ENCODE measurements at regions not wholly inside any gene's neighbourhood (a gene's known extent, or its start where the extent isn't known, plus 50 kb on each side); places are given as distances from the start of the nearest gene placed in this dataset.

DNA sequence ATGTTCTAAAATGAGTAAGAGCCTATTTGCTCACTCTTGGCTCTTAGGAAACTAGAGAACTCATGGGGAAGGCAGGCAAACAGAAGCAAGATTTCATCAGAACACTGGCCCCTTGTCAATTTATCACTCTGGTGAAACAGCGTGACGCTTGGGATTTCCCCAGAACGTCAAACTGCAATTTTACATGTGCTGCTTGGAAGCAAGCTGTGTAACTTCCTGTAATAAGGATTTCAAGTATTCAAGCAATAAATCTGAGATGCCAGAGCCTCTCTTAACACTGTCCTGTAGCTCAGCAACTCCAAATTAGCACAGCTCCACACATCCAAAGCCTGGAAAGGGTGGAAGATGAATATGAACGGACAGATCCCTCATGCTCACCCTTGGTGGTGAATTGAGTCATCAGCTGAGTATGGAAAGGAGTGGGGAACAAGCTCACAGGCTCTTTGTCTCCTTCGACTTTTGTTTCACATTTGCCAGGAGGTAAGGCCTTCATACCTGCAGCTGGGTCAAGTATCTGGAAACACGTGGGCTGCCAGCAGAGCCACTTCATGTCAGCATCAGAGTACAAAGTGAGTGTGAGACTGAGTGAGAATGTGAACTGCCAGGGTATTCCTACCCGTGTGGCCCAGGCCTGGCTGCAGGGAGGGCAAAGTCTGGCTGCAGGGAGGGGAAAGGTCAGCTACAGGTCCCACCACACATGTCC, 140.4 kb upstream of the NAMPT start:
- TF ChIP-seq, protein P1, sequence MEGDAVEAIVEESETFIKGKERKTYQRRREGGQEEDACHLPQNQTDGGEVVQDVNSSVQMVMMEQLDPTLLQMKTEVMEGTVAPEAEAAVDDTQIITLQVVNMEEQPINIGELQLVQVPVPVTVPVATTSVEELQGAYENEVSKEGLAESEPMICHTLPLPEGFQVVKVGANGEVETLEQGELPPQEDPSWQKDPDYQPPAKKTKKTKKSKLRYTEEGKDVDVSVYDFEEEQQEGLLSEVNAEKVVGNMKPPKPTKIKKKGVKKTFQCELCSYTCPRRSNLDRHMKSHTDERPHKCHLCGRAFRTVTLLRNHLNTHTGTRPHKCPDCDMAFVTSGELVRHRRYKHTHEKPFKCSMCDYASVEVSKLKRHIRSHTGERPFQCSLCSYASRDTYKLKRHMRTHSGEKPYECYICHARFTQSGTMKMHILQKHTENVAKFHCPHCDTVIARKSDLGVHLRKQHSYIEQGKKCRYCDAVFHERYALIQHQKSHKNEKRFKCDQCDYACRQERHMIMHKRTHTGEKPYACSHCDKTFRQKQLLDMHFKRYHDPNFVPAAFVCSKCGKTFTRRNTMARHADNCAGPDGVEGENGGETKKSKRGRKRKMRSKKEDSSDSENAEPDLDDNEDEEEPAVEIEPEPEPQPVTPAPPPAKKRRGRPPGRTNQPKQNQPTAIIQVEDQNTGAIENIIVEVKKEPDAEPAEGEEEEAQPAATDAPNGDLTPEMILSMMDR (tag by site-specific recombination; IDR thresholded peaks at IDR 0.05), result no peak
- TF ChIP-seq ZBTB21 (tag by site-specific recombination; IDR thresholded peaks at IDR 0.05), result peak; percentile 67
- no peak for TF ChIP-seq ZNF433 (tag by site-specific recombination; IDR thresholded peaks at IDR 0.05; ENCODE audit: low read depth)
- TF ChIP-seq, protein P2, sequence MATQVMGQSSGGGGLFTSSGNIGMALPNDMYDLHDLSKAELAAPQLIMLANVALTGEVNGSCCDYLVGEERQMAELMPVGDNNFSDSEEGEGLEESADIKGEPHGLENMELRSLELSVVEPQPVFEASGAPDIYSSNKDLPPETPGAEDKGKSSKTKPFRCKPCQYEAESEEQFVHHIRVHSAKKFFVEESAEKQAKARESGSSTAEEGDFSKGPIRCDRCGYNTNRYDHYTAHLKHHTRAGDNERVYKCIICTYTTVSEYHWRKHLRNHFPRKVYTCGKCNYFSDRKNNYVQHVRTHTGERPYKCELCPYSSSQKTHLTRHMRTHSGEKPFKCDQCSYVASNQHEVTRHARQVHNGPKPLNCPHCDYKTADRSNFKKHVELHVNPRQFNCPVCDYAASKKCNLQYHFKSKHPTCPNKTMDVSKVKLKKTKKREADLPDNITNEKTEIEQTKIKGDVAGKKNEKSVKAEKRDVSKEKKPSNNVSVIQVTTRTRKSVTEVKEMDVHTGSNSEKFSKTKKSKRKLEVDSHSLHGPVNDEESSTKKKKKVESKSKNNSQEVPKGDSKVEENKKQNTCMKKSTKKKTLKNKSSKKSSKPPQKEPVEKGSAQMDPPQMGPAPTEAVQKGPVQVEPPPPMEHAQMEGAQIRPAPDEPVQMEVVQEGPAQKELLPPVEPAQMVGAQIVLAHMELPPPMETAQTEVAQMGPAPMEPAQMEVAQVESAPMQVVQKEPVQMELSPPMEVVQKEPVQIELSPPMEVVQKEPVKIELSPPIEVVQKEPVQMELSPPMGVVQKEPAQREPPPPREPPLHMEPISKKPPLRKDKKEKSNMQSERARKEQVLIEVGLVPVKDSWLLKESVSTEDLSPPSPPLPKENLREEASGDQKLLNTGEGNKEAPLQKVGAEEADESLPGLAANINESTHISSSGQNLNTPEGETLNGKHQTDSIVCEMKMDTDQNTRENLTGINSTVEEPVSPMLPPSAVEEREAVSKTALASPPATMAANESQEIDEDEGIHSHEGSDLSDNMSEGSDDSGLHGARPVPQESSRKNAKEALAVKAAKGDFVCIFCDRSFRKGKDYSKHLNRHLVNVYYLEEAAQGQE (tag by site-specific recombination; IDR thresholded peaks at IDR 0.05), result no peak
- TF ChIP-seq, protein P3, sequence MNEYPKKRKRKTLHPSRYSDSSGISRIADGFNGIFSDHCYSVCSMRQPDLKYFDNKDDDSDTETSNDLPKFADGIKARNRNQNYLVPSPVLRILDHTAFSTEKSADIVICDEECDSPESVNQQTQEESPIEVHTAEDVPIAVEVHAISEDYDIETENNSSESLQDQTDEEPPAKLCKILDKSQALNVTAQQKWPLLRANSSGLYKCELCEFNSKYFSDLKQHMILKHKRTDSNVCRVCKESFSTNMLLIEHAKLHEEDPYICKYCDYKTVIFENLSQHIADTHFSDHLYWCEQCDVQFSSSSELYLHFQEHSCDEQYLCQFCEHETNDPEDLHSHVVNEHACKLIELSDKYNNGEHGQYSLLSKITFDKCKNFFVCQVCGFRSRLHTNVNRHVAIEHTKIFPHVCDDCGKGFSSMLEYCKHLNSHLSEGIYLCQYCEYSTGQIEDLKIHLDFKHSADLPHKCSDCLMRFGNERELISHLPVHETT (tag by site-specific recombination; IDR thresholded peaks at IDR 0.05), result no peak
- TF ChIP-seq, protein P4, sequence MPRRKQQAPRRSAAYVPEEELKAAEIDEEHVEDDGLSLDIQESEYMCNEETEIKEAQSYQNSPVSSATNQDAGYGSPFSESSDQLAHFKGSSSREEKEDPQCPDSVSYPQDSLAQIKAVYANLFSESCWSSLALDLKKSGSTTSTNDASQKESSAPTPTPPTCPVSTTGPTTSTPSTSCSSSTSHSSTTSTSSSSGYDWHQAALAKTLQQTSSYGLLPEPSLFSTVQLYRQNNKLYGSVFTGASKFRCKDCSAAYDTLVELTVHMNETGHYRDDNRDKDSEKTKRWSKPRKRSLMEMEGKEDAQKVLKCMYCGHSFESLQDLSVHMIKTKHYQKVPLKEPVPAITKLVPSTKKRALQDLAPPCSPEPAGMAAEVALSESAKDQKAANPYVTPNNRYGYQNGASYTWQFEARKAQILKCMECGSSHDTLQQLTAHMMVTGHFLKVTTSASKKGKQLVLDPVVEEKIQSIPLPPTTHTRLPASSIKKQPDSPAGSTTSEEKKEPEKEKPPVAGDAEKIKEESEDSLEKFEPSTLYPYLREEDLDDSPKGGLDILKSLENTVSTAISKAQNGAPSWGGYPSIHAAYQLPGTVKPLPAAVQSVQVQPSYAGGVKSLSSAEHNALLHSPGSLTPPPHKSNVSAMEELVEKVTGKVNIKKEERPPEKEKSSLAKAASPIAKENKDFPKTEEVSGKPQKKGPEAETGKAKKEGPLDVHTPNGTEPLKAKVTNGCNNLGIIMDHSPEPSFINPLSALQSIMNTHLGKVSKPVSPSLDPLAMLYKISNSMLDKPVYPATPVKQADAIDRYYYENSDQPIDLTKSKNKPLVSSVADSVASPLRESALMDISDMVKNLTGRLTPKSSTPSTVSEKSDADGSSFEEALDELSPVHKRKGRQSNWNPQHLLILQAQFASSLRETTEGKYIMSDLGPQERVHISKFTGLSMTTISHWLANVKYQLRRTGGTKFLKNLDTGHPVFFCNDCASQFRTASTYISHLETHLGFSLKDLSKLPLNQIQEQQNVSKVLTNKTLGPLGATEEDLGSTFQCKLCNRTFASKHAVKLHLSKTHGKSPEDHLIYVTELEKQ (tag by site-specific recombination; IDR thresholded peaks at IDR 0.05; ENCODE audit: borderline replicate concordance), result no peak
- TF ChIP-seq, protein P5, sequence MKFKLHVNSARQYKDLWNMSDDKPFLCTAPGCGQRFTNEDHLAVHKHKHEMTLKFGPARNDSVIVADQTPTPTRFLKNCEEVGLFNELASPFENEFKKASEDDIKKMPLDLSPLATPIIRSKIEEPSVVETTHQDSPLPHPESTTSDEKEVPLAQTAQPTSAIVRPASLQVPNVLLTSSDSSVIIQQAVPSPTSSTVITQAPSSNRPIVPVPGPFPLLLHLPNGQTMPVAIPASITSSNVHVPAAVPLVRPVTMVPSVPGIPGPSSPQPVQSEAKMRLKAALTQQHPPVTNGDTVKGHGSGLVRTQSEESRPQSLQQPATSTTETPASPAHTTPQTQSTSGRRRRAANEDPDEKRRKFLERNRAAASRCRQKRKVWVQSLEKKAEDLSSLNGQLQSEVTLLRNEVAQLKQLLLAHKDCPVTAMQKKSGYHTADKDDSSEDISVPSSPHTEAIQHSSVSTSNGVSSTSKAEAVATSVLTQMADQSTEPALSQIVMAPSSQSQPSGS (tag by site-specific recombination; IDR thresholded peaks at IDR 0.05; ENCODE audit: low read depth), result no peak
- TF ChIP-seq, protein P6, sequence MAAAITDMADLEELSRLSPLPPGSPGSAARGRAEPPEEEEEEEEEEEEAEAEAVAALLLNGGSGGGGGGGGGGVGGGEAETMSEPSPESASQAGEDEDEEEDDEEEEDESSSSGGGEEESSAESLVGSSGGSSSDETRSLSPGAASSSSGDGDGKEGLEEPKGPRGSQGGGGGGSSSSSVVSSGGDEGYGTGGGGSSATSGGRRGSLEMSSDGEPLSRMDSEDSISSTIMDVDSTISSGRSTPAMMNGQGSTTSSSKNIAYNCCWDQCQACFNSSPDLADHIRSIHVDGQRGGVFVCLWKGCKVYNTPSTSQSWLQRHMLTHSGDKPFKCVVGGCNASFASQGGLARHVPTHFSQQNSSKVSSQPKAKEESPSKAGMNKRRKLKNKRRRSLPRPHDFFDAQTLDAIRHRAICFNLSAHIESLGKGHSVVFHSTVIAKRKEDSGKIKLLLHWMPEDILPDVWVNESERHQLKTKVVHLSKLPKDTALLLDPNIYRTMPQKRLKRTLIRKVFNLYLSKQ (tag by site-specific recombination; IDR thresholded peaks at IDR 0.05; ENCODE audit: borderline replicate concordance), result no peak
- no peak for TF ChIP-seq ZNF23 (tag by site-specific recombination; IDR thresholded peaks at IDR 0.05; ENCODE audit: borderline replicate concordance)
- TF ChIP-seq, protein P7, sequence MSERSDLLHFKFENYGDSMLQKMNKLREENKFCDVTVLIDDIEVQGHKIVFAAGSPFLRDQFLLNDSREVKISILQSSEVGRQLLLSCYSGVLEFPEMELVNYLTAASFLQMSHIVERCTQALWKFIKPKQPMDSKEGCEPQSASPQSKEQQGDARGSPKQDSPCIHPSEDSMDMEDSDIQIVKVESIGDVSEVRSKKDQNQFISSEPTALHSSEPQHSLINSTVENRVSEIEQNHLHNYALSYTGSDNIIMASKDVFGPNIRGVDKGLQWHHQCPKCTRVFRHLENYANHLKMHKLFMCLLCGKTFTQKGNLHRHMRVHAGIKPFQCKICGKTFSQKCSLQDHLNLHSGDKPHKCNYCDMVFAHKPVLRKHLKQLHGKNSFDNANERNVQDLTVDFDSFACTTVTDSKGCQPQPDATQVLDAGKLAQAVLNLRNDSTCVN (tag by site-specific recombination; optimal IDR thresholded peaks at IDR 0.05), result no peak
- no peak for TF ChIP-seq ZNF133 (tag by site-specific recombination; IDR thresholded peaks at IDR 0.05)
- TF ChIP-seq ZXDB (tag by site-specific recombination; IDR thresholded peaks at IDR 0.05), result no peak
